ENCODE measurements at regions not wholly inside any gene's neighbourhood (a gene's known extent, or its start where the extent isn't known, plus 50 kb on each side); places are given as distances from the start of the nearest gene placed in this dataset.

- Histone ChIP-seq H3K27ac (no peak overlapping the region), H3K4me3 (no peak overlapping the region)
Observed at GRCh38 chr5:40416588-40416987, 263.1 kb upstream of the PTGER4 start.

- Histone ChIP-seq H3K4me3 (no peak overlapping the region), H3K27ac (no peak overlapping the region)
Observed at GRCh38 chr5:40416098-40416497, 263.6 kb upstream of the PTGER4 start.

- no peak overlapping the region for H3K27ac ChIP-seq
- H3K4me3 ChIP-seq = no peak overlapping the region
Observed at GRCh38 chr5:40414922-40415321, 264.8 kb upstream of the PTGER4 start.

GRCh38 chr5:40413743-40414142 is 266.0 kb upstream of the PTGER4 start:
- Histone ChIP-seq H3K27ac (peak overlapping the region in 1 of 21 experiments; percentile 27), H3K4me3 (no peak overlapping the region)

GRCh38 chr5:40412771-40413170 is 266.9 kb upstream of the PTGER4 start:
- Histone ChIP-seq H3K27ac (no peak overlapping the region), H3K4me3 (no peak overlapping the region)

- Histone ChIP-seq H3K27ac (peak overlapping the region in 19 of 21 experiments; percentile 5 to 88 (median 67)), H3K4me3 (no peak overlapping the region)
Observed at GRCh38 chr5:40410964-40411635, 268.6 kb upstream of the PTGER4 start.

- Histone ChIP-seq H3K27ac (peak overlapping the region in 19 of 21 experiments; percentile 22 to 88 (median 61)), H3K4me3 (no peak overlapping the region)
Observed at GRCh38 chr5:40410231-40410861, 269.4 kb upstream of the PTGER4 start.

- no peak overlapping the region for H3K4me3 ChIP-seq
- H3K27ac ChIP-seq = peak overlapping the region in 14 of 21 experiments; percentile 22 to 88 (median 68)
Observed at GRCh38 chr5:40409601-40410000, 270.1 kb upstream of the PTGER4 start.

GRCh38 chr5:40406741-40407211 is 272.9 kb upstream of the PTGER4 start:
- Histone ChIP-seq H3K4me3 (no peak overlapping the region), H3K27ac (peak overlapping the region in 18 of 21 experiments; percentile 4 to 88 (median 52))

GRCh38 chr5:40405996-40406740 is 273.5 kb upstream of the PTGER4 start:
- H3K27ac ChIP-seq = peak overlapping the region in 15 of 21 experiments; percentile 20 to 88 (median 63)

GRCh38 chr5:40405230-40405629 is 274.5 kb upstream of the PTGER4 start:
- no peak overlapping the region for H3K4me3 ChIP-seq
- H3K27ac ChIP-seq = peak overlapping the region in 11 of 21 experiments; percentile 32 to 88 (median 64)

More at GRCh38 chr5:40405996-40406740, 273.5 kb upstream of the PTGER4 start:
- no peak overlapping the region for H3K4me3 ChIP-seq

GRCh38 chr5:40404613-40405012 is 275.1 kb upstream of the PTGER4 start:
- peak overlapping the region in 8 of 21 experiments; percentile 14 to 88 (median 70) for H3K27ac ChIP-seq
- H3K4me3 ChIP-seq = no peak overlapping the region

- Histone ChIP-seq H3K4me3 (no peak overlapping the region), H3K27ac (peak overlapping the region in 2 of 21 experiments; percentile 24 to 46)
Observed at GRCh38 chr5:40402007-40402364, 277.7 kb upstream of the PTGER4 start.

- Histone ChIP-seq H3K27ac (peak overlapping the region in 2 of 21 experiments; percentile 24 to 46), H3K4me3 (no peak overlapping the region)
Observed at GRCh38 chr5:40401284-40402006, 278.3 kb upstream of the PTGER4 start.

GRCh38 chr5:40400245-40400644 is 279.5 kb upstream of the PTGER4 start:
- no peak overlapping the region for H3K27ac ChIP-seq

GRCh38 chr5:40399349-40399748 is 280.4 kb upstream of the PTGER4 start:
- H3K27ac ChIP-seq = no peak overlapping the region

More at GRCh38 chr5:40400245-40400644, 279.5 kb upstream of the PTGER4 start:
- no peak overlapping the region for H3K4me3 ChIP-seq

GRCh38 chr5:40397976-40398375 is 281.7 kb upstream of the PTGER4 start:
- Histone ChIP-seq H3K4me3 (no peak overlapping the region), H3K27ac (no peak overlapping the region)

More at GRCh38 chr5:40399349-40399748, 280.4 kb upstream of the PTGER4 start:
- no peak overlapping the region for H3K4me3 ChIP-seq

- Histone ChIP-seq H3K4me3 (no peak overlapping the region), H3K27ac (no peak overlapping the region)
Observed at GRCh38 chr5:40397091-40397490, 282.6 kb upstream of the PTGER4 start.

GRCh38 chr5:40396317-40396716 is 283.4 kb upstream of the PTGER4 start:
- no peak overlapping the region for H3K4me3 ChIP-seq
- no peak overlapping the region for H3K27ac ChIP-seq

- no peak overlapping the region for H3K4me3 ChIP-seq
- no peak overlapping the region for H3K27ac ChIP-seq
Observed at GRCh38 chr5:40395251-40395650, 284.5 kb upstream of the PTGER4 start.
